DND-41 (cell line): ENCODE measurements at regions not wholly inside any gene's neighbourhood (a gene's known extent, or its start where the extent isn't known, plus 50 kb on each side); places are given as distances from the start of the nearest gene placed in this dataset.

Experiments used
- ATAC-seq: fragments of 200-7000 bp; cut with Tn5 transposase; 3 replicates; pipeline ENCODE4 v1.9.1; 2021; ENCODE audit warnings: low read depth; ENCODE audit not compliant: insufficient read depth
- DNase-seq: peaks from one replicate; pipeline ENCODE4 v3.0.0-alpha.2; 2020
- H2AFZ ChIP-seq: 2 replicates; pipeline ENCODE4 v1.6.0; 2012; ENCODE audit warnings: low read depth, low read length
- H3K27ac ChIP-seq: 2 replicates; pipeline ENCODE4 v1.5.1; 2012; ENCODE audit warnings: low read length, inconsistent platforms
- H3K27me3 ChIP-seq: fragments of 200-600 bp; sonication (generic); 2 replicates; pipeline ENCODE4 v1.6.0; 2012; ENCODE audit warnings: low read length, mild to moderate bottlenecking, inconsistent platforms; ENCODE audit not compliant: insufficient read depth, poor library complexity
- H3K36me3 ChIP-seq: 2 replicates; pipeline ENCODE4 v1.5.1; 2012; ENCODE audit warnings: low read length, inconsistent platforms; ENCODE audit not compliant: insufficient read depth
- H3K4me1 ChIP-seq: 2 replicates; pipeline ENCODE4 v1.5.1; 2012; ENCODE audit warnings: mild to moderate bottlenecking, low read length; ENCODE audit not compliant: insufficient read depth
- H3K4me2 ChIP-seq: 2 replicates; pipeline ENCODE4 v1.6.0; 2012; ENCODE audit warnings: mild to moderate bottlenecking, moderate library complexity, low read length, inconsistent platforms; ENCODE audit not compliant: insufficient read depth
- H3K4me3 ChIP-seq, 2 experiments: fragments of 200-600 bp in 1 of 2; shearing (Covaris generic) in 1 of 2; 2 replicates each; pipeline ENCODE4 v1.5.1; 2012 to 2016; ENCODE audit warnings: inconsistent platforms in 2 of 2, low read length in 2 of 2, mild to moderate bottlenecking in 2 of 2, low read depth in 1 of 2, moderate library complexity in 1 of 2
- H3K79me2 ChIP-seq: 2 replicates; pipeline ENCODE4 v1.6.0; 2012; ENCODE audit warnings: low read length, inconsistent platforms; ENCODE audit not compliant: insufficient read depth
- H3K9ac ChIP-seq: 2 replicates; pipeline ENCODE4 v1.6.0; 2012; ENCODE audit warnings: low read depth, mild to moderate bottlenecking, inconsistent platforms, low read length, moderate library complexity
- H3K9me3 ChIP-seq: 2 replicates; pipeline ENCODE4 v1.5.1; 2012; ENCODE audit warnings: low read length, moderate library complexity, mild to moderate bottlenecking, inconsistent platforms; ENCODE audit not compliant: insufficient read depth, severe bottlenecking
- H4K20me1 ChIP-seq: 2 replicates; pipeline ENCODE4 v1.6.0; 2012; ENCODE audit warnings: low read length; ENCODE audit not compliant: insufficient read depth
- EZH2 ChIP-seq: IDR thresholded peaks from 3 replicates; pipeline ENCODE4 v1.6.1; 2012; ENCODE audit warnings: borderline replicate concordance, low read depth, mild to moderate bottlenecking, moderate library complexity, low read length, inconsistent platforms; ENCODE audit not compliant: severe bottlenecking
- TF ChIP-seq, protein P1 (sequence below): IDR thresholded peaks from 2 replicates; pipeline ENCODE4 v1.5.1; 2012; ENCODE audit warnings: borderline replicate concordance, low read length, moderate library complexity, mild to moderate bottlenecking; ENCODE audit not compliant: poor library complexity, severe bottlenecking; ENCODE audit errors: extremely low read depth

- Histone ChIP-seq H3K27ac (no peak overlapping the region), H3K36me3 (no peaks in the 10 kb centered on the region), H4K20me1 (no peaks in the 10 kb centered on the region), H3K4me1 (no peaks in the 10 kb centered on the region), H3K4me3 (no peak overlapping the region), H2AFZ (no peak overlapping the region; the same call in 1 of the 2 replicates), H3K9me3 (peaks cover 3% of the 10 kb centered on the region), H3K27me3 (no peaks in the 10 kb centered on the region), H3K4me2 (no peak overlapping the region), H3K9ac (no peak overlapping the region), H3K79me2 (no peaks in the 10 kb centered on the region)
- no peak for TF ChIP-seq EZH2
- TF ChIP-seq, protein P1, sequence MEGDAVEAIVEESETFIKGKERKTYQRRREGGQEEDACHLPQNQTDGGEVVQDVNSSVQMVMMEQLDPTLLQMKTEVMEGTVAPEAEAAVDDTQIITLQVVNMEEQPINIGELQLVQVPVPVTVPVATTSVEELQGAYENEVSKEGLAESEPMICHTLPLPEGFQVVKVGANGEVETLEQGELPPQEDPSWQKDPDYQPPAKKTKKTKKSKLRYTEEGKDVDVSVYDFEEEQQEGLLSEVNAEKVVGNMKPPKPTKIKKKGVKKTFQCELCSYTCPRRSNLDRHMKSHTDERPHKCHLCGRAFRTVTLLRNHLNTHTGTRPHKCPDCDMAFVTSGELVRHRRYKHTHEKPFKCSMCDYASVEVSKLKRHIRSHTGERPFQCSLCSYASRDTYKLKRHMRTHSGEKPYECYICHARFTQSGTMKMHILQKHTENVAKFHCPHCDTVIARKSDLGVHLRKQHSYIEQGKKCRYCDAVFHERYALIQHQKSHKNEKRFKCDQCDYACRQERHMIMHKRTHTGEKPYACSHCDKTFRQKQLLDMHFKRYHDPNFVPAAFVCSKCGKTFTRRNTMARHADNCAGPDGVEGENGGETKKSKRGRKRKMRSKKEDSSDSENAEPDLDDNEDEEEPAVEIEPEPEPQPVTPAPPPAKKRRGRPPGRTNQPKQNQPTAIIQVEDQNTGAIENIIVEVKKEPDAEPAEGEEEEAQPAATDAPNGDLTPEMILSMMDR, result no peak
- ATAC-seq, result no peak
- DNase-seq, result no peak
Measured at GRCh38 chr1:234944439-234945344, 183.9 kb downstream of the TOMM20 start.

DNA sequence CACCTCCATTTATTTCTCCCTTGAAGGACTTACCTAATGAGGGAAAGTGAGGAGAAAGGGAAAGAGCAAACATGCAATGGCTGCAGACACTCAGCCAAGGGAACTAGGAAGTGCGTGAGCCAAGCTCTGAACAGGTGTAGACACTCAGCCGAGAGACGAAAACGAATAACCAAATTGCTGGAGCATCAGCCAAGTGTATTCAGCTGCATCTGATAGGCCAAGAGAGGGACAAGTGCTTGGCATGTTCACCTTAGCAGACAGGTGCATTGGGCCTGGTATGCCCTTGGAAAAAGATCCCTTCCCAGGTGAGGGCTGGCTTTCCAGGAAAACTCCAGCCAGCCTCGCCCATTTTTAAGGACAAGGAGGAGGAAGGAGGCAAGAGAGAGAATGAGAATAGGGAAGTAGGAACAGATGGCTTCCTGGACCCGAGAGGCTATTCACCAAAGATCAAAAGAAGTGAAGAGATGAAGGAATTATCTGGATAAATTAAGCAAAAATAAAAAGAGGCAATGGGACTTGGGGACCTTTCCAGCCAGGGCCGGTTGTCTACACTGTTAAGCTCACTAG, 184.7 kb downstream of the TOMM20 start:
- no peak overlapping the region for H3K4me3 ChIP-seq
- H3K27ac ChIP-seq, result no peak overlapping the region
- no peak for TF ChIP-seq EZH2
- TF ChIP-seq, protein P1, result no peak
- no peak for DNase-seq
- no peaks in the 10 kb centered on the region for H3K9me3 ChIP-seq
- no peak overlapping the region for H3K9ac ChIP-seq
- no peak for ATAC-seq
- H3K4me2 ChIP-seq, result no peak overlapping the region
- H2AFZ ChIP-seq, result no peak overlapping the region
- H4K20me1 ChIP-seq, result no peaks in the 10 kb centered on the region
- H3K79me2 ChIP-seq, result no peaks in the 10 kb centered on the region
- no peaks in the 10 kb centered on the region for H3K36me3 ChIP-seq
- H3K4me1 ChIP-seq, result no peaks in the 10 kb centered on the region
- H3K27me3 ChIP-seq, result no peaks in the 10 kb centered on the region

DNA sequence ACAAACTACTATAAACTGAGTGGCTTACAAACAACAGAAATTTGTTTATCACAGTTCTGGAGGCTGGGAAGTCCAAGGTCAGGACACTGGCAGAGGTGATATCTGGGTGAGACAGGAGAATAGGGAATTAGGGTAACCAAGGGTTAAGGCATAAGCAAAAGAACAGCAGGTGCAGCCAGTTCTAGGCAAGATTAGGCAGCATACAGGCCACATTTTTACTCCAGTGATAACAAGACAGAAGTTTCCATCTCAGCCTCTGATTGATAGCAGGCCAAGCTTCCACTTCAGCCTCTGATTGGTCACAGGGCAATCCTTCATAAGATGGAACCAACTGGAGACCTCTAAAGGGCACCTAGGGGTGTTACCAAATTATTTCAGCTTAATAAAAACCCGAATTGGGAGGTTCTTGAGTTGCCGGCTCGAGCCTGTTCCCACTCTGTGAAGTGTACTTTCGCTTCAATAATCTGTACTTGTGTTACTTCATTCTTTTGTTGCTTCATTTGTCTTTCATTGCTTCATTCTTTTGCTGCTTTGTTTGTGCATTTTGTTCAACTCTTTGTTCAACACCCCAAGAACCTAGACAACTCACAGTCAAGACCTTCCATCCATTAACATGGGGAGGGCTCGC, 185.6 kb downstream of the TOMM20 start:
- no peaks in the 10 kb centered on the region for H3K4me1 ChIP-seq
- no peak for DNase-seq
- H3K9ac ChIP-seq, result no peak overlapping the region

More for the DNA sequence above, 185.6 kb downstream of the TOMM20 start:
- no peak for ATAC-seq
- no peaks in the 10 kb centered on the region for H4K20me1 ChIP-seq
- H3K36me3 ChIP-seq, result no peaks in the 10 kb centered on the region
- H3K4me3 ChIP-seq, result no peak overlapping the region
- no peaks in the 10 kb centered on the region for H3K27me3 ChIP-seq
- H2AFZ ChIP-seq, result no peak overlapping the region
- TF ChIP-seq, protein P1, result no peak
- TF ChIP-seq EZH2, result no peak
- no peak overlapping the region for H3K4me2 ChIP-seq
- H3K79me2 ChIP-seq, result no peaks in the 10 kb centered on the region
- H3K9me3 ChIP-seq, result no peaks in the 10 kb centered on the region
- no peak overlapping the region for H3K27ac ChIP-seq
